ENCODE measurements at regions not wholly inside any gene's neighbourhood (a gene's known extent, or its start where the extent isn't known, plus 50 kb on each side); places are given as distances from the start of the nearest gene placed in this dataset.

DNA sequence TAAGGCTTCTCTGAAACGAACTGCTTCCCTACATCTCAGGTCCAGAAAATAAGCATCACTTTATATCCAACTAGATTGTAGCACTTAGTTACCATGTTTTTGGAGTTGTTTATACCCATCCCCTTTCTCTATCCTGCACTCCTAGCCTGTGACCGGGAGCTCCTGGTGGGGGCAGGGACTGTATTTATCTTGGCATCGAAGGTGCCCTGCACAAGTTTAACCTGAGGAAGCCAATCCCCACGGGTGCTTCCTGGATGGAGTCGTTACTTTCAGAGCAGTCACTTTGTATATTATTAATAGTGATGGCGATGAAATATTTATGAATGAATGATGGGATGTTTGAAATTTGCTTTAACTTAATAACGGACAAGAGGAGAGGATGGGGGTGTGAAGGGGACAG, 73.9 kb downstream of the KLHDC7A start:
- TF ChIP-seq MEIS1 (CRISPR knock-in tag; IDR thresholded peaks at IDR 0.05; ENCODE audit: borderline replicate concordance), result no peak
- no peak for TF ChIP-seq YY2 (tag by site-specific recombination; IDR thresholded peaks at IDR 0.05)
